ENCODE measurements at regions not wholly inside any gene's neighbourhood (a gene's known extent, or its start where the extent isn't known, plus 50 kb on each side); places are given as distances from the start of the nearest gene placed in this dataset.
A peak's percentile ranks its signal among the peaks of the same experiment; 100 is the strongest.

- no peaks in the 10 kb centered on the region for H3K36me3 Mint-ChIP-seq
- no peak for ATAC-seq
- H3K27ac Mint-ChIP-seq, result no peak overlapping the region
These were observed 726.4 kb downstream of the AMY1C start for GRCh38 chr1:104476126-104476525.

DNA sequence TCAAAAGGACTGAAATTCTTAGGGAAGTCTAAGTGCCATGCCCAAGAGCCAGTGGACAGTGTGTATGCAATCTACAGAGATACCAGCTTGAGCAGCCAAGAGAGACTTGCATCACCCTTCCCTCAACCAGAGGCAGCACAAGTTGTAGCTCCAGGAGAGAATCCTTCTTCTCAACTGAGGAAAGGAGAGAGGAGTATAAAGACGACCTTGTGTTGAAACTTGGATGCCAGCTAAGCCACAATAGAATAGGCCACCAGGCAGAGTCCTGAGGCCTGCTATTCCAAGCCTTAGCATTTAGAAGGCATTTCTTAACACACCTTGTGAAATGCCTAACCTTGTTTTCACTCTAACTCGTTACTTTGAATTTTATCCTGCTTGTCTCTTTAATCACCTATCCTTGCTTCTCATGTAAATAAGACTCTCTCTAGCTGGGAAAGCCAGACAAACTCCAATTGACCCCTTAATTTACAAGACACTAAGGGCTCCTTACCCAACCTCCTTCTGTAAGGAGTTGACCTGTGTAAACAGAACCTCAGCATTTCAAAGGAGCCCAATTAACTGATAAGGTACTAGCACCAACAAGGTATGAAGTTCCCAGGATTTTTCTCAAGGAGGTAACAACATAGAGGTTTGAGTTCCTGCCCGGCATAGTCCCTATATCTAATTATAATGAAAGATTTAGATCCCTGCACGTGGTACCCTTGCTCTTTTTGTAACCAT lies 738.8 kb downstream of the AMY1C start:
- Mint-ChIP-seq H3K27me3 (peaks cover 28% of the 10 kb centered on the region), H3K4me3 (no peak overlapping the region), H3K36me3 (no peaks in the 10 kb centered on the region), H3K27ac (no peak overlapping the region), H3K9me3 (peaks cover 8% of the 10 kb centered on the region), H3K4me1 (no peaks in the 10 kb centered on the region)
- no peak for ATAC-seq

More at GRCh38 chr1:104476126-104476525, 726.4 kb downstream of the AMY1C start:
- Mint-ChIP-seq H3K9me3 (no peaks in the 10 kb centered on the region), H3K4me1 (no peaks in the 10 kb centered on the region), H3K27me3 (no peaks in the 10 kb centered on the region), H3K4me3 (no peak overlapping the region)

DNA sequence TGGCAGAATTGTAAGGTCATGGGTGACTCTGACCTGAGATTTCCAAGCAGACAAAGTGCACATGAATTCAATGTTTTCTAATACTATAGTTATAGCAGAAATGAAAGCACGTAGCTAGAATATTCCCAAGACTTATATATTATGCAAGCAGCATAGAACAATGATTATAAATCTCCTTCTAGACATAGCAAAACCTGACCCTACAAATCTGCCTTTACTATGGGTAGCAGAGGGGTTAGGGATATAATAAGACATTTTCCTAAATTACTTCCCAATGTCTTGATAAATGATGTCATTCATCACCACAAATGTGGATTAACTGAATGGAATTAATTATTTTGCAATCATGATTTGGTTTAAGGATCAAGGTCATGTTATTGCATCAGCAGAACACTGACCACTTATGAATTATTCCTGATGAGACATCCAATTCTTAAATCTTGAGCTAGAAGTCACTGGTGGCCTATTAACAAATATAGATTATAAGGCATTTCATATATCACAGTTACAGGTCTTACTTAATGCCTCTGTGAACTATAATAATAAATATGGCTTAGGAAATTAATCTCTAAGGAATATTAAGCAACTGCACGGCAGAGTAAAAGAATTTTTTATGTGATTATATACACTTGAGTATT lies 776.6 kb downstream of the AMY1C start:
- Mint-ChIP-seq H3K36me3 (no peaks in the 10 kb centered on the region), H3K4me3 (no peak overlapping the region), H3K27ac (no peak overlapping the region), H3K27me3 (no peaks in the 10 kb centered on the region), H3K4me1 (no peaks in the 10 kb centered on the region), H3K9me3 (no peaks in the 10 kb centered on the region)
- ATAC-seq, result no peak

DNA sequence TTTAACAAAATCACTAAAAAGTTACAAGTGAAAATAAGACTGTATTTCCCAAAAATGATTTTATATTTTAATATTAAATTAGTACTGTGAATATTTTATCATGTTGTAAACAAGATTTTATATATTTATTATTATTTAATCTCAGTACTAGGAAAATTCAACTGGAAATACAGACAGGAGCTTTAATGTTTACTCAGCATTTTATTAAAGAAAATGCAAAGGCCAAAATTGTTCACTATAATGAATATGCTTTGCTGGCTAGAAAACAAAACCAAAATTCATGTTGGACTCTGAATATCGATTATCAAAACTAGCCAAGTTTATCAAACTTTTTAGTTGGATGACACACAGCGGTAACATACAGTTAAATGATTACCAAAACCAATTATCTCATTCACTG lies 782.3 kb downstream of the AMY1C start:
- Mint-ChIP-seq H3K4me3 (no peak overlapping the region), H3K27me3 (no peaks in the 10 kb centered on the region), H3K36me3 (no peaks in the 10 kb centered on the region), H3K27ac (no peak overlapping the region), H3K4me1 (no peaks in the 10 kb centered on the region), H3K9me3 (no peaks in the 10 kb centered on the region)
- no peak for ATAC-seq

DNA sequence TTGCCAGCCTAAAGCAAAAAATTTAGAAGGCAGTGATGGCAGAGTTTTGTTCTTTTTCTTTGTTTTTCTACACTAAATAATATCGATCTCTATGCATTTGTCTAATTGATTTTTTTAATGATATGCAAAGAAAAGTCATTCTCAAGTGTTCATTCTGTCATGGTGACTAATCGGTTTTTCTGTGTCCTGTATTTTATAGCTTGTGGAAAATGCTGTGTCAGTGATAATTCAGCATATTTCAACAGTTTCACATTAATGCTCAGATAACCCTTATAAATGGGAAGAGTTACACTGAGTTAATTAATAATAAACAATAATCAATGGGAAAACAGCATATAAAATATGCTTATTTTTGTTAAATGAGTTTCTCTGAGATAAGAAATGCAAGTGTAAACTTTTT lies 824.9 kb downstream of the AMY1C start:
- Mint-ChIP-seq H3K9me3 (no peaks in the 10 kb centered on the region), H3K27ac (no peak overlapping the region), H3K4me3 (no peak overlapping the region), H3K4me1 (no peaks in the 10 kb centered on the region), H3K36me3 (no peaks in the 10 kb centered on the region), H3K27me3 (no peaks in the 10 kb centered on the region)
- ATAC-seq, result no peak

- ATAC-seq, result peak; percentile 90
- Mint-ChIP-seq H3K27me3 (no peaks in the 10 kb centered on the region), H3K4me1 (peaks cover 32% of the 10 kb centered on the region), H3K4me3 (peak overlapping the region; percentile 66), H3K9me3 (no peaks in the 10 kb centered on the region), H3K36me3 (no peaks in the 10 kb centered on the region), H3K27ac (peak overlapping the region; percentile 97)
These were observed 843.2 kb downstream of the AMY1C start for GRCh38 chr1:104592926-104593325.

DNA sequence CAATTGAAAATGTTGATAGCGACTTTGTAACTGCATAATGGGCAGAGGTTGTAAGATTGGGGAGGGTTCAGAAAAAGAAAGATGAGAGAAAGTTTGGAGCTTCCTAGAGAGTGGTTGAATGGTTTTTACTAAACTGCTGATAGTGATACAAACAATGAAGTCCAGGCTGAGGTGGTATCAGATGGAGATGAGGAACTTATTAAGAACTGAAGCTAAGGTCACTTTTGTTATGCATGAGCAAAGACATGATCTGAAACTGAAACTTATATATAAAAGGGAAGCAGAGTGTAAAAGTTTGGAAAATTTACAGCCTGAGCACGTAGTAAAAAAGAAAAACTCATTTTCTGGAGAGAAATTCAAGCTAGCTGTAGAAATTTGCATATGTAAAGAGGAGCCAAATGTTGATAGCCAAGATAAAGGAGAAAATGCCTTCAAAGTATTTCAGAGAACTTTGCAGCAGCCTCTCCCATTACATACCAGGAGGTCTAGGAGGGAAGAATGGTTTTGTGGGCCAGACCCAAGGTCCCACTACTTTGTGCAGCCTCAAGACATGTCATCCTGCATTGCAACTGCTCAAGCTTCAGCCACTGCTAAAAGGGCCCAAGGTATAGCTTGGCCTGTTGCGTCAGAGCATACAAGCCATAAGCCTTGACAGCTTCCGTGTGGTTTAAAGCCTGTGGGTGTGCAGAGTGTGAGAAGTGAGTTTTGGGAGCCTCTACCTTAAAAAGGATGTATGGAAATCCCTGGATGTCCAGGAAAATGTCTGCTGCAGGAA lies 843.9 kb downstream of the AMY1C start:
- no peaks in the 10 kb centered on the region for H3K36me3 Mint-ChIP-seq
- no peaks in the 10 kb centered on the region for H3K27me3 Mint-ChIP-seq
- H3K9me3 Mint-ChIP-seq, result no peaks in the 10 kb centered on the region
- peaks cover 28% of the 10 kb centered on the region for H3K4me1 Mint-ChIP-seq
- peak; percentile 94 for ATAC-seq
- H3K4me3 Mint-ChIP-seq, result peak overlapping the region; percentile 66
- peak overlapping the region; percentile 97 for H3K27ac Mint-ChIP-seq

- no peak for ATAC-seq
- H3K9me3 Mint-ChIP-seq, result peaks cover 14% of the 10 kb centered on the region
- H3K27me3 Mint-ChIP-seq, result no peaks in the 10 kb centered on the region
- H3K4me1 Mint-ChIP-seq, result no peaks in the 10 kb centered on the region
- H3K4me3 Mint-ChIP-seq, result no peak overlapping the region
- no peak overlapping the region for H3K27ac Mint-ChIP-seq
- no peaks in the 10 kb centered on the region for H3K36me3 Mint-ChIP-seq
These were observed 867.8 kb downstream of the AMY1C start for GRCh38 chr1:104617474-104617873.

GRCh38 chr1:104621221-104621620 lies 871.5 kb downstream of the AMY1C start:
- Mint-ChIP-seq H3K36me3 (no peaks in the 10 kb centered on the region), H3K27me3 (no peaks in the 10 kb centered on the region), H3K27ac (no peak overlapping the region), H3K4me3 (no peak overlapping the region), H3K4me1 (no peaks in the 10 kb centered on the region), H3K9me3 (peaks cover 10% of the 10 kb centered on the region)
- no peak for ATAC-seq

DNA sequence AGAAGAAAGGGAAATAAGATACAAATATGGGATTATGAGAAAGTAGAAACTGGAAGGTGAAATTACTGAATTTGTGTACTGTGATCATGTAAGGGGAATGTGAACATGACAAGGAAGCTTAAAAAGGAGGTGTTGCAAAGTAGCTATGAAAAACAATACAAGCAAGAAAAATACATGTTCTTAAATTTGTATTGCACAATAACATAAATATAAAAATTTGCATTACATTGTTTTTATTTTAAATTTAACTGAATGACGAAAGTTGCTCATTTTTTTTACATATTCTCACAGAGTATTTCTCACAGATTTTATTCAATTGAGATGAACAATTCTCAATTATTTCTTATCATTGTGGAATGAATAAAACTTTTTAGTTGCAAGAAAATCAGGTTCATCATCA lies 874.8 kb downstream of the AMY1C start:
- no peak overlapping the region for H3K27ac Mint-ChIP-seq
- H3K4me1 Mint-ChIP-seq, result peaks cover 4% of the 10 kb centered on the region
- no peak for ATAC-seq
- H3K27me3 Mint-ChIP-seq, result no peaks in the 10 kb centered on the region
- no peak overlapping the region for H3K4me3 Mint-ChIP-seq
- no peaks in the 10 kb centered on the region for H3K9me3 Mint-ChIP-seq
- no peaks in the 10 kb centered on the region for H3K36me3 Mint-ChIP-seq

DNA sequence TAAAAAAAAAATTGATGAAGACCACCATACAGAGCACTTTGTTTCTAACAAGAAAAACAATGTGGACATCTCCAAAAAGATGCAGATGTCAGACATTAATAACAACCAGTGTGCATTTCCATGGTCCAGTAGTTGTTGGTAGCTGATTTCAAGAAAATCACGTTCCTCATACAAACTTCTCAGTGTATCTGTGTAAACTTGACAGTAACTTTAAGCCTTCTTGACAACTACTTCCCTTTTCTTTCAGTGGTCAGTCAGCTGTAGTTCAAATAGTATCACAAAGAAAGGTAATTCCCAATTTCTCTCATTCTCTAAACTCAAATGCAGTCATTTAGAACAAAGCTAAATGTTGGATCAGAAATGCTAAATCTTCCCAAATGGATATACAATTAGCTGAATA lies 879.9 kb downstream of the AMY1C start:
- peak overlapping the region; percentile 57 for H3K27ac Mint-ChIP-seq
- H3K36me3 Mint-ChIP-seq, result no peaks in the 10 kb centered on the region
- no peak overlapping the region for H3K4me3 Mint-ChIP-seq
- H3K4me1 Mint-ChIP-seq, result peaks cover 15% of the 10 kb centered on the region
- H3K27me3 Mint-ChIP-seq, result no peaks in the 10 kb centered on the region
- ATAC-seq, result peak; percentile 66
- H3K9me3 Mint-ChIP-seq, result no peaks in the 10 kb centered on the region

- Mint-ChIP-seq H3K4me1 (peaks cover 15% of the 10 kb centered on the region), H3K4me3 (no peak overlapping the region), H3K27me3 (no peaks in the 10 kb centered on the region), H3K36me3 (no peaks in the 10 kb centered on the region), H3K27ac (no peak overlapping the region), H3K9me3 (no peaks in the 10 kb centered on the region)
- ATAC-seq, result no peak
These were observed 881.0 kb downstream of the AMY1C start for GRCh38 chr1:104630567-104631149.

DNA sequence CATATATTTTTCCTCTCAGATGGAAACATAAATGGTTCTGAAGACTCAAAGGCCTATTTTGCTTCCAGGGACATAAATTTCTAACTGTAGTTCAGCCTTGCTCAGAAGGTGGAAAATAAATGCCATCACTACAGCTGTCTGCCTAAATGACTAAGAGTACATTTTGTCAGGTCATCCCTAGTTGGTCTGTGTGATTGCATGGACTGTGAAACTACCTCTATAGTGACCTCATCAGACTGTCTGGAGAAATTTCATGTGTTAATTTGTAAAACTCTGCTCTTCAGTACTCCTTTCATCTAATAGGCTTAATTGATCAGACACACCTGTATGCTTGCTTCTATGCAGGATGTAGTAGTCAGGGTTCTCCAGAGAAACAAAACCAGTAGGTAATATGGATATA lies 886.9 kb downstream of the AMY1C start:
- H3K27me3 Mint-ChIP-seq, result no peaks in the 10 kb centered on the region
- no peaks in the 10 kb centered on the region for H3K4me1 Mint-ChIP-seq
- H3K9me3 Mint-ChIP-seq, result no peaks in the 10 kb centered on the region
- H3K4me3 Mint-ChIP-seq, result no peak overlapping the region
- no peaks in the 10 kb centered on the region for H3K36me3 Mint-ChIP-seq
- ATAC-seq, result peak; percentile 84
- H3K27ac Mint-ChIP-seq, result no peak overlapping the region

- Mint-ChIP-seq H3K36me3 (no peaks in the 10 kb centered on the region), H3K4me1 (no peaks in the 10 kb centered on the region), H3K27me3 (no peaks in the 10 kb centered on the region), H3K9me3 (no peaks in the 10 kb centered on the region), H3K4me3 (no peak overlapping the region), H3K27ac (no peak overlapping the region)
- ATAC-seq, result no peak
These were observed 896.5 kb downstream of the AMY1C start for GRCh38 chr1:104646233-104646632.

DNA sequence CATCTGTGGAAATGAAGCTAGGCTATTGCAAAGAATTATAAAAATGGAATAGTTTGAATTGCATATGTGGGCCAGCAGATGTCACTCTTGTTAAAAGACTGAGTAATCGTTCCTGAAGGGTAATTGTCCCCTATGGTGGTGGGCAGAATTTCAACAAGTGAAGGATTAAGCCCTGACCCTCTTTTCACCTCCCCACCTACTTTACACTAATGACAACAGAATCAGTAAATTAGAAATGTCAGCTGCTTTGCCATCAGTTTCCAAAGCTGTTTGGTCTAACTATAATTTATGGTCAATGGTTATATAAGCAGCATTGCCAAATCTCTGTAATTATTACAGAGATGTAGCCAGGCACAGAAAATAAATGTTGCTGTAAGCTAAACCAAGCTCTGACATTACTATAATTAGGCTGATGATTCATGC lies 898.6 kb downstream of the AMY1C start:
- no peaks in the 10 kb centered on the region for H3K27me3 Mint-ChIP-seq
- H3K4me3 Mint-ChIP-seq, result no peak overlapping the region
- no peaks in the 10 kb centered on the region for H3K9me3 Mint-ChIP-seq
- no peak overlapping the region for H3K27ac Mint-ChIP-seq
- H3K4me1 Mint-ChIP-seq, result no peaks in the 10 kb centered on the region
- no peaks in the 10 kb centered on the region for H3K36me3 Mint-ChIP-seq
- ATAC-seq, result peak; percentile 36

Data from stimulated activated memory B cell treated with anti-CD40 and anti-IgM and Interleukin-4, amounts not matched to agents 10 μg/mL and 1 μg/mL and 100 μg/mL, for 72 hours (primary cell).